HG02798 (cell line): ENCODE measurements at regions not wholly inside any gene's neighbourhood (a gene's known extent, or its start where the extent isn't known, plus 50 kb on each side); places are given as distances from the start of the nearest gene placed in this dataset.
"Not testable (repeated sequence)": the region's sequence is repeated elsewhere in the genome, so short reads cannot be mapped to it uniquely, and the experiment has no call there.

Source experiments
- ATAC-seq: cut with Tn5 transposase; IDR thresholded peaks from one replicate; pipeline ENCODE4 v1.9.1; 2021; ENCODE audit warnings: mild to moderate bottlenecking; ENCODE audit not compliant: unreplicated experiment, poor library complexity

- ATAC-seq: no peak
Observed at GRCh38 chr7:156009569-156009968, 197.3 kb upstream of the SHH start.

DNA sequence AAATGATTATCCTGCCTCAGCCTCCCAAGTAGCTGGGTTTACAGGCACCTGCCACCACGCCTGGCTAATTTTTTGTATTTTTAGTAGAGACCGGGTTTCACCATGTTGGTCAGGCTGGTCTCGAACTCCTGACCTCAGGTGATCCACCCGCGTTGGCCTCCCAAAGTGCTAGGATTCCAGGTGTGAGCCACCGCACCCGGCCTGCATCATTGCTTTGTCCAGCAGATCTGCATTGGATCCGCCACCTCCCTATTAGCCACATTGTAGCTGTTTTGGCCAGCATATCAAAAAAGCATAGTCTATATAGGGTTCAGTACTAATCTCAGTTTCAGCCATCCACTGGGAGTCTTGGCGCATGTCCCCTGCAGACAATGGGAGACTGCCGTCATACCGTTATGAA lies 194.6 kb upstream of the SHH start:
- not testable (repeated sequence) for ATAC-seq

DNA sequence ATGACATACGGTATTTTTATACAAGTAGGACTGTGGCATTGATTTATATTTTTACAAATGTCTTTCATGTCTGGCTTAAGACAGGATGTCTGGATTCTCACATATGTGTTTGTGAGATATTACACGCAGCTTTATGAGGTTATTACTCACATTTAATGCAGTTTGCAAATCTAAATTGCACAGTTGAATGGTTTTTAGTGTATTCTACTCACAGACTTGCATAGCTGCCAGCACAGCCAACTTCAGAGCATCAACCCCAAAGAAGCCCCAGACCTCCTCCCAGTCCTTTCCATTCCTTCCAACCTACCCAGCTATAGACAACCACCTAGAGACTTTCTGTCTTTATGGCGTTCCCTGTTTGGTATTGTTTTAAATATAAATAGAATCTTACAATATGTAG lies 193.8 kb upstream of the SHH start:
- ATAC-seq: no peak

GRCh38 chr7:156005202-156005691 lies 193.0 kb upstream of the SHH start:
- ATAC-seq: no peak

DNA sequence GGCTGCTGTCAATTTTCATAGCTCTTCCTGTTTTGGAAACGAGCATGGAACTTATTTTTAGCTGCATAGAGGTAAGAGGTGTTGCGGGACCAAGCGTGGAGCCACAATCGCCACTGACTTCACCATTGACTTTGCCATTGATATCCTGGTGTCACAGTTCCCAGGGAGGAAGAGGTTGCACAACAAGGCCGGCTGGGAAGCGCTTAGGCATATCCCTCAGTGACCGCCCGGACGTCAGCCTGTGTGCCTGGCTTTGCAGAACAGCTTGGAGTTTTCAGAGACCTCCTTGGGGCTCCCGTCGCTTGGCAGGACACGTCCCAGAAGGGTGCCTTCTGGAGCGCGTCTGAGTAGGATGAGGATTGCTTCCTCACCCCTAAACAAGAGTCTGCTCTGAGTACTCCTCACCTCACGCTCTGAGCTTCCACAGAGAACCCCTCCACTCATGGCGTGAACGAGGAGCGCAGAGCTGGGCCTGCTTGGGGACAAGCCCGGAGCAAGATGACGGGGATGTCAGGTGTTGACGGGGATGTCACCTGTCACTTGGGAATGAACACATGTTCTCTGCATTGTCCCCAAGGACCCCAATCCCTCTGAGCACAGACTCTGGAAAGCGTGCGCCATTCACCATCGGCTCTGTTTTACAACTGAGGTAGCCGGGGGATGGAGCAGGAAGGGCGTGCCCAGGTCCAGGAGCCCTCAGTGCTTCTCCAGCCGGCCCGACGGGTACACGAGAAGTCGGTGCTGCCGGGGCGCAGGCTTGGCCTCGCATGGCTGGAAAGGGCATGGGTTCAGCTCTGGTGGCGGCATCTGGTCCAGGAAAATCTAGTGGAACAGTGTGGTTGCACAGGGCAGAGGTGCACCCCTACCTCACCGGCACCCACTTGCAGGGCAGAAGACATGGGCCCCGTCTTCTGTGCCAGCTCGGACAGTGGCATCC lies 192.3 kb upstream of the SHH start:
- no peak for ATAC-seq

GRCh38 chr7:156003220-156004162 lies 191.2 kb upstream of the SHH start:
- ATAC-seq: no peak

DNA sequence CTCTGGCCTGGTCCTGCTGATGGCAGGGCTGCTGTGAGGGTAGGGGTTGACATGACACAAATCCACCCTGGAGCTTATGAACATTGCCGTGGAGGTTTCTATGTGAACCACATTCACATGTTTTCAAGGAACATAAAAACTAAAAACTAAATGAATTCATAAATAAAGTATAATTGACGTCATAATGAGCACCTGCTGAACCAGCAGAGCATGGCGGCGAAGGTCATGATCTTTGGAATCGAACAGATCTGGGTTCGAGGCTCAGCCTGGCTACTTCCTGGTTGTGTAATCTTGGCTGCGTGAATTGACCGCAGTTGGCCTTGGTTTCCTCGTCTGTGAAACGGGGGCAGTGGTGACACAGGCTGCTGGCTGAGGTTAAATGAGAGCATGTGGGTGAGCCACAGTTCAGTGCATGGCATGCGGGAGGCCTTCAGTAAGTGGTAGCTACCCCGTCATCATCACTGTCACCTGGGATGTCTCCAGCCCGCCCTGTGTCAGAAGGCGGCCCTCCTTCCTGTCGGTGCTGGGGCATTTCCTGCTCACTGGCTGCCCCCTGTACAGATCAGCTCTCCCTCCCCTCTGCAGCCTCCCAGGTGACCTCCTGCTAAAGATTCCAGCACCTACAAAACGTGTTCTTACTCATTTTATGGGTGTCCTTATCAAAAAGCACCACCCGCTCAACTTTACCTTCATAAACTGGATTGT lies 190.3 kb upstream of the SHH start:
- ATAC-seq: no peak

- ATAC-seq: no peak
Observed at GRCh38 chr7:156001496-156002260, 189.4 kb upstream of the SHH start.

DNA sequence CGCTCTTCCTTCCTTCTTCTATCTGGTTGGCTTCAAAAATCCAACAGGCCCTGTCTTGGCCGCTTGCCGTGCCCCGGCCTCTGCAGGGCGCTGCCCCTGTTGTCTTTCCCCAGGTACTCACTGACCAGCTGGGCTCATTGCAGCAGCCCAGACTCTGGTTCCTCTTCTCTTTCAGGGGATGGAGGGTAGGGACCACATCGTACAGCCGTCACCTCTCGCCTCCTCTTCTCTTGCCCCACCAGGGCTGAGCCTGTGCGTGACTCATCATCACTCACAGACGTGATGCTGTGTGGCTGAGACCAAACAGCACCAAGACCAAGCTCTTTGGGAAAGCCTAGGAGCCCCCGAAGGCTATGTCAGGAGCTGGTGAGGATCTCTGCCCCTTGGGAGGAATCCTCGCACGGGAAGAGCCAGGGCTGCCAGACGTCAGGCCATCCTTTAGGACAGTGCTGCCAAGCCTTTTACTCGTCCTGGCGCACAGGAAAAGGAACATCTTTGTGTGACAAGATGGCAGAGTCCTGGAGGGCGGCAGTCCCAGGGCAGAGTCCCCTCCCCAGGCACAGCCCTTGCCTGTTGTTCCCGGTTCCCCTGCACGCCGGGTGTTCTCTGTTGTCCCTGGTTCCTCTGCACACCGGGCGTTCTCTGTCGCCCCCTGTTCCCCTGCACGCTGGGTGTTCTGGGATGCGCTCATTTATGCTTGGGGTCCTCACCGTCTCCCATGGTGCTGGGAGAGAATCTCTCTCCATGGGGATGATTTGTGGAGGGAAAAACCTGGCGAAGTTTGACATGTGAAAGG lies 188.5 kb upstream of the SHH start:
- ATAC-seq: no peak

GRCh38 chr7:155999631-156000489 lies 187.6 kb upstream of the SHH start:
- ATAC-seq: no peak

DNA sequence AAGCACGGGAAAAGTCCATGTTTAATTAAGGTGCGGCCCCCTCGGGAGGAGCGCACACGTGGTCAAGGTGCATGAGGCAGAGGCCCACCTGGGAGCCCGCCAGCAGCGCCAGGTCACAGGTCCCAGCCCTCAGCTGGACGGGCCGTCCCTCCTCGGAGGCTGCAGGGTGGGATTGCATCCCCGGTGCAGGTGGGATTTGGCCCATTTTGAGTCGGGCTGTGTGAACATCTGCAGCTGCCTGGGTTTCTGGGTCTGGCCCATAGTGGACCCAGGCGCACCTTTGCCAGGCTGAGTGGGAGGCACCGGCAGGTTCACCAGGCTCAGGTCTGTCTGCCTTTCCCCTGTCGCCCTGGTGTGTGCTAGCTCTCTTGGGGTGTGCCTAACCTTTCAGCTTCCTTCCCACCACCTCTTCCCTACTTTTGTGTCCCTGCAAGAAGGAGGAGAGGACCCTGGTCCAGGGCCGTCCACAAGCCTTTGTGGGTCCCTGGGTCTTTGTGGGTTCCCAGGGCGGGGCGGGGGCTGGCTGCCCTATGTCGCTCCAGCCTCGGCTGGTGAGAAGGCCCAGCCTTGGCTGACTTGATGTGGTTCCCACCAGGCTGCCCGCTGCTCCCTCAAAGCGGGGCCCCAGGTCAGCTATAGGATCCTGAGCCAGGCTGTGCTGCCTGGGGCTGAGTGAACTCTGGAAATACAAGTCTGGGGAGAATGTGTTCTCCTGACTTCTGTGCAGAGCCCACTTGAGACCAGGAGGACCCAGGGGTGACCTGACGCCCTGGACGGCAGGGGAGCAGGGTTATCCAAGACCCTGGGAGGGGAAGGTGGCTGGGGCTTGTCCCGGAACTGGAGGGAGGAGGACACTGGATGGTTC lies 186.7 kb upstream of the SHH start:
- ATAC-seq: no peak

- ATAC-seq: no peak
Observed at GRCh38 chr7:155998328-155998691, 186.0 kb upstream of the SHH start.

GRCh38 chr7:155997431-155998327 lies 185.4 kb upstream of the SHH start:
- ATAC-seq: no peak

- no peak for ATAC-seq
Observed at GRCh38 chr7:155996718-155997280, 184.5 kb upstream of the SHH start.

- no peak for ATAC-seq
Observed at GRCh38 chr7:155995183-155995612, 182.9 kb upstream of the SHH start.
